GM12872 (cell line): ENCODE measurements at regions not wholly inside any gene's neighbourhood (a gene's known extent, or its start where the extent isn't known, plus 50 kb on each side); places are given as distances from the start of the nearest gene placed in this dataset.

Experiments used
- CTCF ChIP-seq: IDR thresholded peaks from 3 replicates; pipeline ENCODE4 v1.5.1; 2011; ENCODE audit warnings: low read depth, mild to moderate bottlenecking, low read length, moderate library complexity; ENCODE audit not compliant: insufficient read depth

- TF ChIP-seq CTCF, result no peak
Observed at GRCh38 chr2:120611961-120612360, 123.7 kb upstream of the GLI2 start.

- TF ChIP-seq CTCF, result no peak
Observed at GRCh38 chr2:120612471-120612870, 123.2 kb upstream of the GLI2 start.

- TF ChIP-seq CTCF, result no peak
Observed at GRCh38 chr2:120612931-120613330, 122.7 kb upstream of the GLI2 start.

- no peak for TF ChIP-seq CTCF
Observed at GRCh38 chr2:120613742-120614571, 121.7 kb upstream of the GLI2 start.

DNA sequence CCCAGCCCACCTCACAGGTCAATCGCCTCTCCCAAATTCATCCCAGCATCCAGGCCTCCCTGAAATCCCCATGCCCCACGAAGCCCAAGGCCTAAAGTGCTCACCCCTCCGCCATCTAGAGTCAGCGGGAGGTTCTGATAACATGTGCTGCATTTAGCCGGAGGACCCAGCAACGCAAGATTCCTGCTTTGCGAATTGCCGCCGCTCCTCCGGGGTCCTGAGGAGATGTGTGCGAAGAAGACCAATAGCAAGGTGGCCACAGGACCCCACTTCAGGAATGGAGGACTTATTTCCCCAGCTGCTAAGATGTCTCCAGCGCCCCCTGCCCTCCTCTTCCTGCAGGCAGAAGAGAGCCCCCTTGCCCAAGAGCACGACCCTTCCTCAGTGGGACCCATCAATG, 120.8 kb upstream of the GLI2 start:
- no peak for TF ChIP-seq CTCF

DNA sequence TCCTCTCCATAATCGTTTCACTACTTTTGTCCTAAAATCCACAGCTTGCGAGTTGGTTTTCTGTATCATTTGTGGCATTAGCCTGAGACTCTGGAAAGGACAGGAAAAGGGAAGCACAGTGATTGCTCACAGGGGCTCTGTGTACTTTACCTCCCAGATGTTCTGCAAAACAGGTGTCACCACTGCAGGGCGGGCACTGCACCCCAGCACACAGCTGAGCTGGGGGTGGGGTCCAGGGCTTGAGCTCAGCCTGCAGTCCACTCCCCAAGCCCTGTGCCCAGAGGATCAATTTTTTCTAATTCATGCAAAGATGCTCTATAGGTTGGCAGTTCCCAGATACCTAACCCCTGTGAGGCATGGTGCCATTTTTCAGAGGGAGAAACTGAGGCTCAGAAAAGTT, 119.4 kb upstream of the GLI2 start:
- TF ChIP-seq CTCF, result no peak

- no peak for TF ChIP-seq CTCF
Observed at GRCh38 chr2:120617055-120617454, 118.6 kb upstream of the GLI2 start.
